ENCODE measurements at regions not wholly inside any gene's neighbourhood (a gene's known extent, or its start where the extent isn't known, plus 50 kb on each side); places are given as distances from the start of the nearest gene placed in this dataset.

DNA sequence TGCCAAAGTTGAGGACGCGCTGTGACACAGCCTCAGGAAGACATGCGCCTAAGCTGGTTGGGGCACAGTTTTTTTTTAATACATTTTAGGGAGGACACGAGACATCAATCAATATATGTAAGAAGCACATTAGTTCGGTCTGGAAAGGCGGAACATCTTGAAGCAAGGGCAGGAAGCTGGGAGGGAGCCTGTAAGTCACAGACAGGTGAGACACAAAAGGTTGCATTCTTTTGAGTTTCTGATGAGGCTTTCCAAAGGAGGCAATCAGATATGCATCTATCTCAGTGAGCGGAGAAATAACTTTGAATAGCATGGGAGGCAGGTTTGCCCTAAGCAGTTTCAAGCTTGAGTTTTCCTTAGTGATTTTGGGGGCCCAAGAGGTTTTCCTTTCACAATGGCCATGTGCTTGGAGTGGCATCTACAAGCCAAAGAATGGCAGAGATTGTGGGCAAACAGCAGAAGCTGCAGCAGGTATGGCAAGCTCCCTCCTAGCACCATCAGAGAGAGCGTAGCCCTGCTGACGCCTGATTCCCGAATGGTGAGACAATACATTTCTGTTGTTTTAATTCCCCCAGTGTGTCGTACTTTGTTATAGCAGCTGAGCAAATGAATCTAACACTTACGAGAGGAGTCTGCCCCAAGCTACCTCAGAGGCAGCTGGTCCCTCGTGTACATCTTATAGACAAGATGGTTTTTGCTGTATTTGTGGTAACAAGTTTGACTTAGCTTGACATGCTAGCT, 99.5 kb upstream of the TMTC4 start:
- TF ChIP-seq POLR2AphosphoS5 (IDR thresholded peaks at IDR 0.05; ENCODE audit: low read depth, low read length), result no peak
- TF ChIP-seq SIN3A (IDR thresholded peaks at IDR 0.05; ENCODE audit: borderline replicate concordance, insufficient read depth, low read length), result no peak
- TF ChIP-seq, protein P1, sequence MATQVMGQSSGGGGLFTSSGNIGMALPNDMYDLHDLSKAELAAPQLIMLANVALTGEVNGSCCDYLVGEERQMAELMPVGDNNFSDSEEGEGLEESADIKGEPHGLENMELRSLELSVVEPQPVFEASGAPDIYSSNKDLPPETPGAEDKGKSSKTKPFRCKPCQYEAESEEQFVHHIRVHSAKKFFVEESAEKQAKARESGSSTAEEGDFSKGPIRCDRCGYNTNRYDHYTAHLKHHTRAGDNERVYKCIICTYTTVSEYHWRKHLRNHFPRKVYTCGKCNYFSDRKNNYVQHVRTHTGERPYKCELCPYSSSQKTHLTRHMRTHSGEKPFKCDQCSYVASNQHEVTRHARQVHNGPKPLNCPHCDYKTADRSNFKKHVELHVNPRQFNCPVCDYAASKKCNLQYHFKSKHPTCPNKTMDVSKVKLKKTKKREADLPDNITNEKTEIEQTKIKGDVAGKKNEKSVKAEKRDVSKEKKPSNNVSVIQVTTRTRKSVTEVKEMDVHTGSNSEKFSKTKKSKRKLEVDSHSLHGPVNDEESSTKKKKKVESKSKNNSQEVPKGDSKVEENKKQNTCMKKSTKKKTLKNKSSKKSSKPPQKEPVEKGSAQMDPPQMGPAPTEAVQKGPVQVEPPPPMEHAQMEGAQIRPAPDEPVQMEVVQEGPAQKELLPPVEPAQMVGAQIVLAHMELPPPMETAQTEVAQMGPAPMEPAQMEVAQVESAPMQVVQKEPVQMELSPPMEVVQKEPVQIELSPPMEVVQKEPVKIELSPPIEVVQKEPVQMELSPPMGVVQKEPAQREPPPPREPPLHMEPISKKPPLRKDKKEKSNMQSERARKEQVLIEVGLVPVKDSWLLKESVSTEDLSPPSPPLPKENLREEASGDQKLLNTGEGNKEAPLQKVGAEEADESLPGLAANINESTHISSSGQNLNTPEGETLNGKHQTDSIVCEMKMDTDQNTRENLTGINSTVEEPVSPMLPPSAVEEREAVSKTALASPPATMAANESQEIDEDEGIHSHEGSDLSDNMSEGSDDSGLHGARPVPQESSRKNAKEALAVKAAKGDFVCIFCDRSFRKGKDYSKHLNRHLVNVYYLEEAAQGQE (IDR thresholded peaks at IDR 0.05; ENCODE audit: insufficient read depth in 1 of 2, low read depth in 2 of 2, low read length in 2 of 2), result no peak
- no peak for TF ChIP-seq FOXP2 (optimal IDR thresholded peaks at IDR 0.05; ENCODE audit: borderline replicate concordance, extremely low read depth, extremely low read length, insufficient read depth)
- no peak for TF ChIP-seq TAF1 (IDR thresholded peaks at IDR 0.05; ENCODE audit: borderline replicate concordance, insufficient read depth, low read length)

Data from PFSK-1 (cell line).